Caco-2 (cell line): ENCODE measurements at regions not wholly inside any gene's neighbourhood (a gene's known extent, or its start where the extent isn't known, plus 50 kb on each side); places are given as distances from the start of the nearest gene placed in this dataset.

Experiments used
- BruUV-seq: library from RNA; stranded (reverse); fragments of 400-500 nt; replicated peaks from 2 replicates; lab custom pipeline; 2021; lab: Mats Ljungman, UMichigan
- CTCF ChIA-PET: fragments of 300-600 bp; sonication (Branson Sonifier 250); formaldehyde crosslinking; loops from one replicate; lab custom pipeline; 2022; ENCODE audit warnings: antibody characterized with exemption; lab: Charles Lee
- POLR2A ChIA-PET: fragments of 300-600 bp; sonication (Branson Sonifier 250); formaldehyde crosslinking; loops from one replicate; lab custom pipeline; 2022; ENCODE audit warnings: antibody characterized with exemption; lab: Charles Lee
- DNase-seq, 2 experiments: peaks; one replicate each; pipeline versions ENCODE4 v3.0.0 to v3.0.0-alpha.2; 2020 to 2022
- H3K27me3 ChIP-seq: replicated peaks from 2 replicates; pipeline ENCODE4 v1.6.0; 2011; ENCODE audit warnings: low read length; ENCODE audit not compliant: control insufficient read depth, insufficient read depth
- H3K36me3 ChIP-seq: 2 replicates; pipeline ENCODE4 v1.5.1; 2011; ENCODE audit warnings: low read length; ENCODE audit not compliant: control insufficient read depth, insufficient read depth
- H3K4me1 ChIP-seq: fragments of 250-450 bp; sonication (Bioruptor Pico); 2 replicates; pipeline ENCODE4 v1.5.1; 2020; ENCODE audit warnings: mild to moderate bottlenecking
- H3K4me3 ChIP-seq: 2 replicates; pipeline ENCODE4 v1.5.1; 2011; ENCODE audit warnings: low read depth, mild to moderate bottlenecking, control low read depth, low read length
- H3K9me3 ChIP-seq: fragments of 250-450 bp; sonication (Bioruptor Pico); 2 replicates; pipeline ENCODE4 v1.5.1; 2020; ENCODE audit warnings: mild to moderate bottlenecking, moderate library complexity
- H3K27ac Mint-ChIP-seq: one replicate; pipeline ENCODE4 v1.8.0; 2022; ENCODE audit warnings: mixed read lengths; ENCODE audit not compliant: unreplicated experiment
- H3K27me3 Mint-ChIP-seq: one replicate; pipeline ENCODE4 v1.8.0; 2022; ENCODE audit warnings: mixed read lengths; ENCODE audit not compliant: insufficient read depth, unreplicated experiment
- H3K36me3 Mint-ChIP-seq: one replicate; pipeline ENCODE4 v1.8.0; 2022; ENCODE audit warnings: mild to moderate bottlenecking, mixed read lengths; ENCODE audit not compliant: insufficient read depth, unreplicated experiment
- H3K4me1 Mint-ChIP-seq: one replicate; pipeline ENCODE4 v1.8.0; 2022; ENCODE audit warnings: low read depth, mixed read lengths; ENCODE audit not compliant: unreplicated experiment
- H3K4me3 Mint-ChIP-seq: one replicate; pipeline ENCODE4 v1.8.0; 2022; ENCODE audit warnings: mild to moderate bottlenecking, moderate library complexity, mixed read lengths; ENCODE audit not compliant: unreplicated experiment
- H3K9me3 Mint-ChIP-seq: one replicate; pipeline ENCODE4 v1.8.0; 2022; ENCODE audit warnings: mixed read lengths; ENCODE audit not compliant: unreplicated experiment
- CTCF ChIP-seq, 2 experiments: fragments of 200-600 bp in 1 of 2; IDR thresholded peaks; 1 replicate in 1 of 2; 2 replicates in 1 of 2; pipeline versions ENCODE4 v1.5.1 to v1.8.0; 2011 to 2022; ENCODE audit warnings: antibody characterized with exemption in 1 of 2, control low read depth in 1 of 2, inconsistent platforms in 1 of 2, low read depth in 1 of 2, low read length in 1 of 2, mild to moderate bottlenecking in 1 of 2, moderate library complexity in 1 of 2; ENCODE audit not compliant: insufficient read depth in 1 of 2, severe bottlenecking in 1 of 2, unreplicated experiment in 1 of 2
- intact Hi-C: fragments of 100-400 bp; cut with micrococcal nuclease; formaldehyde crosslinking; loops from one replicate; pipeline ENCODE4 v1.10.0; 2022; ENCODE audit not compliant: unreplicated experiment

GRCh38 chrX:28058901-28059300 lies 77.7 kb upstream of the DCAF8L1 start:
- no peak for DNase-seq
- CTCF ChIA-PET, result no interaction called here
- Histone ChIP-seq H3K4me1 (no peaks in the 10 kb centered on the region), H3K9me3 (no peaks in the 10 kb centered on the region), H3K36me3 (no peaks in the 10 kb centered on the region), H3K4me3 (no peak overlapping the region), H3K27me3 (no peaks in the 10 kb centered on the region)
- Mint-ChIP-seq H3K27ac (no peak overlapping the region), H3K4me3 (no peak overlapping the region), H3K9me3 (no peaks in the 10 kb centered on the region), H3K36me3 (no peaks in the 10 kb centered on the region), H3K4me1 (no peaks in the 10 kb centered on the region), H3K27me3 (no peaks in the 10 kb centered on the region)
- no peak for TF ChIP-seq CTCF (IDR thresholded peaks at IDR 0.05; ENCODE audit: insufficient read depth in 1 of 2, low read depth in 1 of 2, low read length in 1 of 2, severe bottlenecking in 1 of 2, unreplicated experiment in 1 of 2)
- POLR2A ChIA-PET, result no interaction called here
- BruUV-seq, result no TSS peak
- intact Hi-C loops, result no loop called here

- no peaks in the 10 kb centered on the region for H3K27me3 ChIP-seq
- no peaks in the 10 kb centered on the region for H3K36me3 Mint-ChIP-seq
- intact Hi-C loops, result no loop called here
- no peaks in the 10 kb centered on the region for H3K36me3 ChIP-seq
- ChIA-PET CTCF (no interaction called here), POLR2A (no interaction called here)
- no peak for DNase-seq
- H3K27me3 Mint-ChIP-seq, result peaks cover 3% of the 10 kb centered on the region
- no peaks in the 10 kb centered on the region for H3K4me1 ChIP-seq
- no peaks in the 10 kb centered on the region for H3K9me3 Mint-ChIP-seq
- no peak overlapping the region for H3K4me3 ChIP-seq
- H3K27ac Mint-ChIP-seq, result no peak overlapping the region
- H3K4me3 Mint-ChIP-seq, result no peak overlapping the region
- no TSS peak for BruUV-seq
- H3K4me1 Mint-ChIP-seq, result no peaks in the 10 kb centered on the region
- no peak for TF ChIP-seq CTCF (IDR thresholded peaks at IDR 0.05; ENCODE audit: insufficient read depth in 1 of 2, low read depth in 1 of 2, low read length in 1 of 2, severe bottlenecking in 1 of 2, unreplicated experiment in 1 of 2)
- H3K9me3 ChIP-seq, result no peaks in the 10 kb centered on the region
These were observed 61.7 kb upstream of the DCAF8L1 start for GRCh38 chrX:28042826-28043564.

- no peaks in the 10 kb centered on the region for H3K4me1 ChIP-seq
- CTCF ChIA-PET, result no interaction called here
- no TSS peak for BruUV-seq
- Mint-ChIP-seq H3K9me3 (no peaks in the 10 kb centered on the region), H3K4me3 (no peak overlapping the region), H3K27ac (no peak overlapping the region), H3K4me1 (no peaks in the 10 kb centered on the region), H3K27me3 (peaks cover 3% of the 10 kb centered on the region), H3K36me3 (no peaks in the 10 kb centered on the region)
- H3K4me3 ChIP-seq, result no peak overlapping the region
- intact Hi-C loops, result no loop called here
- TF ChIP-seq CTCF (IDR thresholded peaks at IDR 0.05; ENCODE audit: insufficient read depth in 1 of 2, low read depth in 1 of 2, low read length in 1 of 2, severe bottlenecking in 1 of 2, unreplicated experiment in 1 of 2), result no peak
- POLR2A ChIA-PET, result no interaction called here
- DNase-seq, result no peak
- H3K27me3 ChIP-seq, result no peaks in the 10 kb centered on the region
- H3K9me3 ChIP-seq, result no peaks in the 10 kb centered on the region
- no peaks in the 10 kb centered on the region for H3K36me3 ChIP-seq
These were observed 61.0 kb upstream of the DCAF8L1 start for GRCh38 chrX:28042260-28042659.
